ENCODE measurements at regions not wholly inside any gene's neighbourhood (a gene's known extent, or its start where the extent isn't known, plus 50 kb on each side); places are given as distances from the start of the nearest gene placed in this dataset.

DNA sequence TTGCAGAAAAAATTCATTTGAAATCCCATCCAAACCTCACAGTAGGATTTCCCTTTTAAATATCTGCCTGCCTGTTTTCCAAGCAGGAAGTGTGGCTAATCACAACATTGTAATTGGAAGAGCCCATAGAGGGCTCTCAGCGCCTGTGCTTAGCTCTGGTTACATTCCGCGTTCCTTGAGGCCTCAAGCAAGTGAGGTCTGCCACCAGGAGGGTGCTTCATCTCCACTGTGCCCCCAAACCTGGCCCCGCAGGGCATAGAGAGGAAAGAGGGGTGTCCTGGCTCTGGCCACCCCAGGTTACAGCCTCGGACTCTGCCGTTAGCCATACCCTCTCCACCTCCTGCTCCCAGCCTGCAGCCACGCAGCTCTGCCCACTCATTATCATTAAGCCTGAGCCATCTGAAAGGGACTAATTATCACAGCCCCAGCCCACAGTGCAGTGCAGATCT lies 214.8 kb downstream of the SP3 start:
- TF ChIP-seq POLR2AphosphoS5 (IDR thresholded peaks at IDR 0.05) (no peak), POLR2A (IDR thresholded peaks at IDR 0.05) (no peak), EP300 (IDR thresholded peaks at IDR 0.05; ENCODE audit: low read depth) (no peak)
- no peaks in the 10 kb centered on the region for H3K4me1 ChIP-seq
- H3K9me3 ChIP-seq = no peaks in the 10 kb centered on the region
- intact Hi-C loops (cut with DNase I; ENCODE audit: low total_unique reads) (no loop called here), in situ Hi-C loops (cut with MboI; ENCODE audit: low pct_ligation_motif_present in 1 of 4, low pct_unique_long_range_greater_than_20kb in 1 of 4, low sequenced_read_pairs in 3 of 4) (no loop called here)
- H3K36me3 ChIP-seq = no peaks in the 10 kb centered on the region
- 63% methylated on average over 7 of the region's 7 CpGs; no CpG with 5 or more reads in 1 of the 2 donors for WGBS, 2 donors (ENCODE audit: low coverage in 1 of 2)
- no peak overlapping the region for H3K27ac ChIP-seq
- H3K27me3 ChIP-seq = no peaks in the 10 kb centered on the region
- H3K4me3 ChIP-seq = no peak overlapping the region
- DNase-seq = no peak

DNA sequence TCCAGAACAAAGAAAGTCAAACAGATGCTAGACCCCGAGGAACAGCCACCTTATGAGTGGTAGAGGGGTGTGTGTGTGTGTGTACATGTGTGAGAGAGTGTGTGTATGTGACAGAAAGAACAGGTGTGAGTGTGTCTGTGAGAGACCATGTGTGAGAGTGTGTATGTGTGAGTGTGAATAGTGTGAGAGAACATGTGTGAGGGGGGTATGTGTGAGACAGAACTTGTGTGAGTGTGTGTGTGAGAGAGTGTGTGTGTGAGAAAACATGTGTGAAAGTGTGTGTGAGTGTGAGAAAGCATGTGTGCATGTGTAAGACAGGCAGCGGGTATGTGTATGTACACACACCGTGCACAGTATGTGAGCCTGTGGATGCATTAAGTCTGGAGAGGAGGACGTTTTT lies 214.3 kb downstream of the SP3 start:
- Histone ChIP-seq H3K4me3 (no peak overlapping the region), H3K9me3 (no peaks in the 10 kb centered on the region), H3K27me3 (no peaks in the 10 kb centered on the region), H3K4me1 (no peaks in the 10 kb centered on the region), H3K36me3 (no peaks in the 10 kb centered on the region), H3K27ac (no peak overlapping the region)
- intact Hi-C loops (cut with DNase I; ENCODE audit: low total_unique reads) = no loop called here
- DNase-seq = no peak
- in situ Hi-C loops (cut with MboI; ENCODE audit: low pct_ligation_motif_present in 1 of 4, low pct_unique_long_range_greater_than_20kb in 1 of 4, low sequenced_read_pairs in 3 of 4) = no loop called here
- TF ChIP-seq, protein P1, sequence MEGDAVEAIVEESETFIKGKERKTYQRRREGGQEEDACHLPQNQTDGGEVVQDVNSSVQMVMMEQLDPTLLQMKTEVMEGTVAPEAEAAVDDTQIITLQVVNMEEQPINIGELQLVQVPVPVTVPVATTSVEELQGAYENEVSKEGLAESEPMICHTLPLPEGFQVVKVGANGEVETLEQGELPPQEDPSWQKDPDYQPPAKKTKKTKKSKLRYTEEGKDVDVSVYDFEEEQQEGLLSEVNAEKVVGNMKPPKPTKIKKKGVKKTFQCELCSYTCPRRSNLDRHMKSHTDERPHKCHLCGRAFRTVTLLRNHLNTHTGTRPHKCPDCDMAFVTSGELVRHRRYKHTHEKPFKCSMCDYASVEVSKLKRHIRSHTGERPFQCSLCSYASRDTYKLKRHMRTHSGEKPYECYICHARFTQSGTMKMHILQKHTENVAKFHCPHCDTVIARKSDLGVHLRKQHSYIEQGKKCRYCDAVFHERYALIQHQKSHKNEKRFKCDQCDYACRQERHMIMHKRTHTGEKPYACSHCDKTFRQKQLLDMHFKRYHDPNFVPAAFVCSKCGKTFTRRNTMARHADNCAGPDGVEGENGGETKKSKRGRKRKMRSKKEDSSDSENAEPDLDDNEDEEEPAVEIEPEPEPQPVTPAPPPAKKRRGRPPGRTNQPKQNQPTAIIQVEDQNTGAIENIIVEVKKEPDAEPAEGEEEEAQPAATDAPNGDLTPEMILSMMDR (IDR thresholded peaks at IDR 0.05) = no peak
- TF ChIP-seq POLR2A (IDR thresholded peaks at IDR 0.05) (no peak), EP300 (IDR thresholded peaks at IDR 0.05; ENCODE audit: low read depth) (no peak), POLR2AphosphoS5 (IDR thresholded peaks at IDR 0.05) (no peak)
- WGBS, 2 donors (ENCODE audit: low coverage in 1 of 2) = 81 to 91% methylated on average over 3 to 4 of the region's 4 CpGs

DNA sequence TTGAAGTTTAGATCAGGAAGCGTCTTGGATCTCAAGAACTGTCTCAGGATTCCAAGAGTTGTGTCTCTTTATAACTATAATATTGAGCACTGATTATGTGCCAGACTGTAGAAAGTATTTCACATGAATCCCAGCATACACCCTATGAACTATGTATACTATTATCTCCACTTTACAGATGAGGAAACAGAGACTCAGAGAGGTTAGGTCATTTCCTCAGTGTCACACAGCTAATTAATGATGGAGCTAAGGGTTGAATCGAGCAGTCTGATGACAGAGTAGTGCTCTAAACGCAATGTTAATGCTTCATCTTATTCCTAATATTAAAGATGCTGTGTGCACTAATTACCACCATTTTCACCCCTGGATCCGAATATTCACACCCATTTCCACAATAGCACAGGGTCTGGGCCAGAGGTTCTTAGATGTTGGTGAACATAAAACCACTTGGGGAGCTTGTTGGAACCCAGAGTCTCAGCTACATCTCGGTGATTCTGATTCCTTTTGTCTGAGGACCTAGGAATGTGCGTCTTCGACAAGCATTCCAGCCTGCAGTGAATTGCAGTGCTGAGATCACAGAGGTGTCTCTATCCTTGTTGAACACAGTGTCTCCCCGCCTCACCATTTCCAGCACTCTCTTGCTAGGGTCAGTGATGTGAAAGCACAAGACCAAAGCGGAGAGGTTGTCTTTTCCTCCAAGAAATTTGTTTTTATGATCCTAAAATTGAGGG lies 213.8 kb downstream of the SP3 start:
- TF ChIP-seq, protein P1 (IDR thresholded peaks at IDR 0.05) = no peak
- Histone ChIP-seq H3K36me3 (no peaks in the 10 kb centered on the region), H3K4me3 (no peak overlapping the region), H3K27ac (no peak overlapping the region), H3K9me3 (no peaks in the 10 kb centered on the region), H3K27me3 (no peaks in the 10 kb centered on the region), H3K4me1 (no peaks in the 10 kb centered on the region)
- WGBS, 2 donors (ENCODE audit: low coverage in 1 of 2) = 82% methylated on average over 3 to 9 of the region's 9 CpGs
- in situ Hi-C loops (cut with MboI; ENCODE audit: low pct_ligation_motif_present in 1 of 4, low pct_unique_long_range_greater_than_20kb in 1 of 4, low sequenced_read_pairs in 3 of 4) (no loop called here), intact Hi-C loops (cut with DNase I; ENCODE audit: low total_unique reads) (no loop called here)
- DNase-seq = no peak

DNA sequence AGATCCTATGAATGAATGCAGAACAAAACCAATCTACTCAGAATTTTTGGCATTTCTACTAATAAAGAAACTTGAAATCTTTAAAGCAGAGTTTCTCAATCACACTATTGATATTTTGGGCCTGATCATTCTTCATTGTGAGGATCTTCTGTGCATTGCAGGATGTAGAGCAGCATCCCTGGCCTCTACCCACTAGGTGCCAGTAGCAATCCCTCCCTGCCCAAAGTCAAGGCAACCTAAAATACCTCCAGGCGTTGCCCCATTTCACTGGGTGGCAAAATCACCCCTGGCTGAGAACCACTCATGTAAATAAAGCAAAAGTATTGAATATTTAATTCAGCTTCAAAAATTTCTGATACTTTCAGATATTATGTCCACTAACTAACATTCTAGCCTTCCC lies 213.0 kb downstream of the SP3 start:
- no peak overlapping the region for H3K4me3 ChIP-seq
- no peaks in the 10 kb centered on the region for H3K36me3 ChIP-seq
- TF ChIP-seq EP300 (IDR thresholded peaks at IDR 0.05; ENCODE audit: low read depth) (no peak), POLR2A (IDR thresholded peaks at IDR 0.05) (no peak), POLR2AphosphoS5 (IDR thresholded peaks at IDR 0.05) (no peak)
- TF ChIP-seq, protein P1 (IDR thresholded peaks at IDR 0.05) = no peak
- 0 to 19% methylated on average over 1 of the region's 1 CpG for WGBS, 2 donors (ENCODE audit: low coverage in 1 of 2)
- in situ Hi-C loops (cut with MboI; ENCODE audit: low pct_ligation_motif_present in 1 of 4, low pct_unique_long_range_greater_than_20kb in 1 of 4, low sequenced_read_pairs in 3 of 4) = no loop called here
- H3K27ac ChIP-seq = no peak overlapping the region
- intact Hi-C loops (cut with DNase I; ENCODE audit: low total_unique reads) = no loop called here
- no peaks in the 10 kb centered on the region for H3K9me3 ChIP-seq
- no peaks in the 10 kb centered on the region for H3K4me1 ChIP-seq
- no peaks in the 10 kb centered on the region for H3K27me3 ChIP-seq
- DNase-seq = no peak

DNA sequence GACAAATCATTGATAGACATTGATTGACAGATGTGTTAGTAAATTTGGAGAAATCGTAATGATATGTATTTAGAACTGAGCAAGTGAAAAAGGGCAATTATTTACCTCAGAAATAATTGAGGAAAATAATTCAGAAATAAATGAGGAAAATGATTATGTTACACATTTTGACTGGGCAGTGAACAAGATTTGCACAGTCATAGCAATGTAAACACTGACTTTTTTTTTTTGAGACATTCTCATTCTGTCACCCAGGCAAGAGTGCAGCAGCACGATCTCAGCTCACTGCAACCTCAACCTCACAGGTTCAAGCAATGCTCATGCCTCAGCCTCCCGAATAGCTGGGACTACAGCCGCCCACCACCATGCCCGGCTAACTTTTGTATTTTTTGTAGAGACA lies 211.7 kb downstream of the SP3 start:
- Histone ChIP-seq H3K36me3 (no peaks in the 10 kb centered on the region), H3K9me3 (no peaks in the 10 kb centered on the region), H3K4me3 (no peak overlapping the region), H3K27ac (no peak overlapping the region), H3K27me3 (no peaks in the 10 kb centered on the region), H3K4me1 (no peaks in the 10 kb centered on the region)
- DNase-seq = no peak
- TF ChIP-seq EP300 (IDR thresholded peaks at IDR 0.05; ENCODE audit: low read depth) = no peak
- TF ChIP-seq, protein P1 (IDR thresholded peaks at IDR 0.05) = no peak
- no peak for TF ChIP-seq POLR2A (IDR thresholded peaks at IDR 0.05)
- TF ChIP-seq POLR2AphosphoS5 (IDR thresholded peaks at IDR 0.05) = no peak
- in situ Hi-C loops (cut with MboI; ENCODE audit: low pct_ligation_motif_present in 1 of 4, low pct_unique_long_range_greater_than_20kb in 1 of 4, low sequenced_read_pairs in 3 of 4) = no loop called here
- 86 to 89% methylated on average over 5 of the region's 5 CpGs for WGBS, 2 donors (ENCODE audit: low coverage in 1 of 2)
- intact Hi-C loops (cut with DNase I; ENCODE audit: low total_unique reads) = no loop called here

All from transverse colon (tissue), 4 donors.